Epithelial cell of proximal tubule (primary cell): ENCODE measurements at regions not wholly inside any gene's neighbourhood (a gene's known extent, or its start where the extent isn't known, plus 50 kb on each side); places are given as distances from the start of the nearest gene placed in this dataset.

Source experiments
- DNase-seq: peaks from one replicate; pipeline ENCODE4 v3.0.0-alpha.2; 2011; ENCODE audit warnings: low read depth
- H3K4me3 ChIP-seq: 2 replicates; pipeline ENCODE4 v1.5.1; 2011; ENCODE audit warnings: low read depth, mild to moderate bottlenecking, low read length
- CTCF ChIP-seq: conservative IDR thresholded peaks from 2 replicates; pipeline ENCODE4 v1.5.1; 2012; ENCODE audit warnings: low read depth, mild to moderate bottlenecking, low read length

DNA sequence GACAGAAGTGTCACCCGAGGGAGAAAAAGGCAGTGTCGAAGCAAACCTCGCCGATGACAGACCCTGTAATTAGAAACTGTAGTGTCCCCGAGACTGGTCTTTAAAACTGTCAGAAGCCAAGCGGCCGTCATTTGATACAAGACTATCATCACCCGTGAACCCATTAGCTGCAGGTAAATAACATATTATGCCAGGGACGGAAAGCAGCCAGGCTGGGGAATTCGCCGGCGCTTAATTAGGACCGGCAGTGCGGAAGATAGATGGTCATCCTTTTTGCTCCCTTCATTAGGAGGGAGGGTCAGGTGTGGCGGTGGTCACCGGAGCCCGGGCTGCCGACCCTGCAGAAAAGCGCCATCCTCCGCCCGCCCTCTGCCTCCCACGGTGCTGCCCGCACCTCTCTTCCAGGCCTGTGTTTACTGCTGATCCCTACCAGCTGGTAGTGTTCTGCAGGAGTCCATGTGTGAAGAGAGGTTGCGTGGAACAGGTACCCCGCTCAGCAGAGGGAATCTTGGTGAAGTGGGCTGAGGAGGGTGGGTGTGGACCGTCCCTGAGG, 109.4 kb upstream of the GSE1 start:
- no peak for TF ChIP-seq CTCF
- H3K4me3 ChIP-seq = no peak overlapping the region
- no peak for DNase-seq

DNA sequence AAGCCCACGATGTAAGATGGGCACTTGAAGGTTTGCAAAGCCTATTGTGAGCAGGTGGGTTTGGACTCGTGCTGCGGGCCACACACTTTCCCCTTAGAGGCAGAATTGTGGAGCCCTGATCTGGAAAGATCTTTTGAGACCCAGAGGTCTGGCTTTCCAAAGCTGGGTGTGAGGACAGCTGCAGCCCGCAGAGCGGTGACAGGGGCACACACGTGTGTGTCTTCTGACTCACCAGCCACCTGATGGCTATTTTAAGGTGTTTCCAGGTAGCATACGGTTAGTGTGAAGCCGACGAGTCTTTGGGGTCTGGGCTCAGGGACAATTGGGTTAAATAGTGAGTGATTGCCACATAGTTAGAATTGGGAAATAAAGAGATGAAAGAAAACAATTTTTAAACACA, 108.9 kb upstream of the GSE1 start:
- TF ChIP-seq CTCF = no peak
- no peak for DNase-seq
- no peak overlapping the region for H3K4me3 ChIP-seq

DNA sequence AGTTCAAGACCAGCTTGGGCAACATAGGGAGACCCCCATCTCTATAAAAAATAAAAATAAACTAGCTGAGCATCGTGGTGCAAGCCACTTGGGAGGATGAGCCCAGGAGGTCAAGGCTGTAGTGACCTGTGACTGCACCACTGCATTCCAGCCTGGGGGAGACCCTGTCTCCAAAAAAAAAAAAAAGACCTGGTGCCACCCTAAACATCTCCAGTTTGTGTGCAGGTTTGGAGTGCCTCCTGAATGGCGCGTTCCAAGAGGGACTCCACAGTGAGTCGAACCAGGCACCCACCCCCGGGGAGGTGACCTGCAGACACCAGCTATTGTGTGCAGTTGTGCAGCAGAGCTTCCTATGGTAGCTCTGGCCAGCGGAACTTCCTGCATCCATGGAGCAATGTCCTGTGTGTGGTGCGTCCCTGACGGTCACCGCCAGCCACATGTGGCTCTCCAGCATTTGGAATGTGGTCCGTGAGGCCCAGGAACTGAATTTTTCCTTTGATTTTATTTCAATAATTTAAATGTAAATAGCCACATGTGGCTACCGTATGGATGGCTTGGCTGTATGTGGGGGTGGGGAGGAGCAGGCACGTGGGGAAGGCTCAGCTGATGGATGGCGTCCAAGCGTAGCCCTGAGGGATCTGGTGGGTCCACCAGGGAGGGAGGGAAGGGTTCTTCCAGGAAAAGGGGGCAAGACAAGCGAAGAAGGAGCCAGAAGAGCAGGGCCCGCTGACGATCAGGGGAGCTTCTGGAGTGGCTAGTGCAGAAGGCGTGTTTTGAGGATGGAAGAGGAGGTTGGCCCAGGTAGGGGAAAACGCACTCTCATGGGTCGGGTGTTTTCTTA, 107.1 kb upstream of the GSE1 start:
- no peak for TF ChIP-seq CTCF
- DNase-seq = no peak
- no peak overlapping the region for H3K4me3 ChIP-seq

- H3K4me3 ChIP-seq = no peak overlapping the region
- TF ChIP-seq CTCF = no peak
- DNase-seq = no peak
Observed at GRCh38 chr16:85506635-85506911, 106.5 kb upstream of the GSE1 start.

GRCh38 chr16:85507342-85507741, 105.8 kb upstream of the GSE1 start:
- no peak overlapping the region for H3K4me3 ChIP-seq
- TF ChIP-seq CTCF = no peak
- DNase-seq = no peak

GRCh38 chr16:85508388-85508787, 104.7 kb upstream of the GSE1 start:
- TF ChIP-seq CTCF = no peak
- DNase-seq = no peak
- H3K4me3 ChIP-seq = no peak overlapping the region

- no peak for TF ChIP-seq CTCF
- DNase-seq = no peak
- H3K4me3 ChIP-seq = no peak overlapping the region
Observed at GRCh38 chr16:85508993-85509392, 104.1 kb upstream of the GSE1 start.
